Hepatocyte (in vitro differentiated cells): ENCODE measurements at regions not wholly inside any gene's neighbourhood (a gene's known extent, or its start where the extent isn't known, plus 50 kb on each side); places are given as distances from the start of the nearest gene placed in this dataset.

Experiments used
- DNase-seq: peaks from one replicate; pipeline ENCODE4 v3.0.0-alpha.2; 2016; ENCODE audit warnings: low spot score
- H2AFZ ChIP-seq: fragments of 200-600 bp; sonication (generic); 2 replicates; pipeline ENCODE4 v1.6.0; 2016; ENCODE audit warnings: antibody characterized with exemption, mild to moderate bottlenecking
- H3K27ac ChIP-seq: fragments of 200-600 bp; sonication (generic); 2 replicates; pipeline ENCODE4 v1.5.1; 2016; ENCODE audit warnings: mild to moderate bottlenecking
- H3K27me3 ChIP-seq: fragments of 200-600 bp; sonication (generic); 2 replicates; pipeline ENCODE4 v1.6.1; 2016
- H3K36me3 ChIP-seq: fragments of 200-600 bp; sonication (generic); replicated peaks from 2 replicates; pipeline ENCODE4 v1.5.1; 2016; ENCODE audit warnings: low read depth; ENCODE audit not compliant: insufficient read depth
- H3K4me1 ChIP-seq: fragments of 200-600 bp; sonication (generic); 2 replicates; pipeline ENCODE4 v1.5.1; 2016; ENCODE audit warnings: mild to moderate bottlenecking, moderate library complexity; ENCODE audit not compliant: insufficient read depth
- H3K4me2 ChIP-seq: fragments of 200-600 bp; sonication (generic); 2 replicates; pipeline ENCODE4 v1.6.0; 2016
- H3K4me3 ChIP-seq: fragments of 200-600 bp; sonication (generic); 2 replicates; pipeline ENCODE4 v1.5.1; 2016; ENCODE audit warnings: mild to moderate bottlenecking
- H3K79me2 ChIP-seq: fragments of 200-600 bp; sonication (generic); 2 replicates; pipeline ENCODE4 v1.6.0; 2017; ENCODE audit warnings: mild to moderate bottlenecking
- H3K9me2 ChIP-seq: fragments of 200-600 bp; sonication (generic); replicated peaks from 2 replicates; pipeline ENCODE4 v1.6.0; 2017; ENCODE audit warnings: mild to moderate bottlenecking; ENCODE audit not compliant: insufficient read depth
- H3K9me3 ChIP-seq: fragments of 200-600 bp; sonication (generic); 2 replicates; pipeline ENCODE4 v1.5.1; 2016; ENCODE audit warnings: low read depth, mild to moderate bottlenecking
- H4K20me1 ChIP-seq: fragments of 200-600 bp; sonication (generic); 2 replicates; pipeline ENCODE4 v1.6.0; 2016; ENCODE audit warnings: mild to moderate bottlenecking; ENCODE audit not compliant: insufficient read depth, poor library complexity, severe bottlenecking
- CTCF ChIP-seq: fragments of 200-600 bp; sonication (generic); IDR thresholded peaks from 2 replicates; pipeline ENCODE4 v1.5.1; 2016; ENCODE audit warnings: antibody characterized with exemption, mild to moderate bottlenecking; ENCODE audit not compliant: poor library complexity
- EZH2 ChIP-seq: fragments of 200-600 bp; sonication (generic); IDR thresholded peaks from 2 replicates; pipeline ENCODE4 v1.6.1; 2016; ENCODE audit warnings: antibody characterized with exemption, mild to moderate bottlenecking, borderline replicate concordance
- EZH2phosphoT487 ChIP-seq: fragments of 200-600 bp; sonication (generic); IDR thresholded peaks from one replicate; pipeline ENCODE4 v1.6.1; 2018; ENCODE audit warnings: antibody characterized with exemption, mild to moderate bottlenecking, low read depth, moderate library complexity; ENCODE audit not compliant: unreplicated experiment, severe bottlenecking
- WGBS: methylation state at CpG from one replicate; pipeline ENCODE4 v1.1.6; 2016; ENCODE audit warnings: low lambda C conversion rate; ENCODE audit errors: missing lambda C conversion rate; 5-methylcytosine and 5-hydroxymethylcytosine counted together

- TF ChIP-seq EZH2phosphoT487: no peak
- TF ChIP-seq EZH2: no peak
- no peak for TF ChIP-seq CTCF
- H3K4me1 ChIP-seq: peaks cover 9% of the 10 kb centered on the region
- H2AFZ ChIP-seq: no peak overlapping the region
- no peaks in the 10 kb centered on the region for H3K79me2 ChIP-seq
- no peak overlapping the region for H3K4me2 ChIP-seq
- no peaks in the 10 kb centered on the region for H3K9me3 ChIP-seq
- no peaks in the 10 kb centered on the region for H4K20me1 ChIP-seq
- DNase-seq: no peak
- no peaks in the 10 kb centered on the region for H3K27me3 ChIP-seq
- H3K4me3 ChIP-seq: no peak overlapping the region
- H3K36me3 ChIP-seq: no peaks in the 10 kb centered on the region
- no peak overlapping the region for H3K27ac ChIP-seq
- H3K9me2 ChIP-seq: no peaks in the 10 kb centered on the region
- 69% methylated on average over 4 of the region's 4 CpGs for WGBS
Observed at GRCh38 chr10:21402606-21403083, 122.8 kb downstream of the SKIDA1 start.

GRCh38 chr10:21401196-21401595 is 124.3 kb downstream of the SKIDA1 start:
- Histone ChIP-seq H3K27me3 (no peaks in the 10 kb centered on the region), H3K9me3 (no peaks in the 10 kb centered on the region), H3K4me2 (no peak overlapping the region), H3K4me1 (peaks cover 9% of the 10 kb centered on the region), H3K4me3 (no peak overlapping the region), H2AFZ (no peak overlapping the region), H3K36me3 (no peaks in the 10 kb centered on the region), H3K79me2 (no peaks in the 10 kb centered on the region), H3K9me2 (no peaks in the 10 kb centered on the region), H4K20me1 (no peaks in the 10 kb centered on the region), H3K27ac (no peak overlapping the region)
- TF ChIP-seq EZH2phosphoT487: no peak
- no peak for DNase-seq
- 93% methylated on average over 2 of the region's 2 CpGs for WGBS

DNA sequence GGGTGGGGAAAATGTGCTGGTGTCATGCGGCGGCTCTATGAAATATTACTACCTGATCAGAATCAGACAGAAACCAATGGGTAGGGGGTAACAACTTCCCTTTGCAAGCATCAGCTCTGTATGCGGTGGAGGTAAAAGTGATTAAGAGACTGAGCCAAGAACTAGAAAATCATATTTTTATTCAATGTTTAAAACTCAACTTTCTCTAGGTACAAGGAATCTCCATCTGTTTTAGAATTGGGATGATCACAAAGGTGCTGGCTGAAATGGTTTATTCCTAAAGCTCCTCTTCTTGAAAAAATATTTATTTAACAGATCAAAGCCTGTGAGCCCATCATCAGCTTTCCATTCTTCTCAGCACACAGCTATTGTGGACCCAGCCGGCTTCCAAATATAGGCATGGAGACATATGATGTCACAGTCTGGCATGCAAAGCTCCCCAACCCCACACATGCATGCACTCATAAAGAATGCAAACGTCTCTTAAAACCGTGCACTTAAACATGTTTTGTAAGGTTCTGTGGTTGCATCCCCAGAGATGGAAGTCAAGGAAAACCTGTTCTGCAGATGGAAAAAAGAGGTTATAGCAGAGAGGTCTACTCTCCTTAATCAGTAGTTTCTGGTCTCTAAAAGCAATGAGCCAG is 126.0 kb downstream of the SKIDA1 start:
- Histone ChIP-seq H3K27ac (peak overlapping the region; percentile 77), H3K9me2 (no peaks in the 10 kb centered on the region), H3K27me3 (no peaks in the 10 kb centered on the region), H4K20me1 (no peaks in the 10 kb centered on the region), H3K9me3 (no peaks in the 10 kb centered on the region), H2AFZ (no peak overlapping the region), H3K4me3 (no peak overlapping the region), H3K79me2 (no peaks in the 10 kb centered on the region), H3K4me1 (peaks cover 9% of the 10 kb centered on the region), H3K4me2 (no peak overlapping the region), H3K36me3 (no peaks in the 10 kb centered on the region)
- DNase-seq: peak; percentile 68
- 44% methylated on average over 6 of the region's 6 CpGs for WGBS
- TF ChIP-seq CTCF (no peak), EZH2 (no peak)

GRCh38 chr10:21398563-21399231 is 126.8 kb downstream of the SKIDA1 start:
- Histone ChIP-seq H3K36me3 (no peaks in the 10 kb centered on the region), H3K79me2 (no peaks in the 10 kb centered on the region), H3K9me3 (no peaks in the 10 kb centered on the region), H4K20me1 (no peaks in the 10 kb centered on the region), H3K4me2 (no peak overlapping the region), H3K9me2 (no peaks in the 10 kb centered on the region), H3K4me1 (peaks cover 9% of the 10 kb centered on the region), H3K4me3 (no peak overlapping the region), H2AFZ (no peak overlapping the region), H3K27me3 (no peaks in the 10 kb centered on the region), H3K27ac (peak overlapping the region; percentile 46)
- DNase-seq: no peak
- TF ChIP-seq EZH2: no peak
- no peak for TF ChIP-seq CTCF
- no peak for TF ChIP-seq EZH2phosphoT487
- WGBS: 60% methylated on average over 2 of the region's 2 CpGs
